Stimulated activated CD8-positive, alpha-beta memory T cell treated with anti-CD3 and anti-CD28 coated beads, Interleukin-15, amount 100 ng/mL, for 24 hours (primary cell): ENCODE measurements at regions not wholly inside any gene's neighbourhood (a gene's known extent, or its start where the extent isn't known, plus 50 kb on each side); places are given as distances from the start of the nearest gene placed in this dataset.

Experiments
- DNase-seq: peaks from one replicate; pipeline ENCODE4 v3.0.0-alpha.2; 2020; ENCODE audit warnings: low read depth

GRCh38 chr2:12207491-12207890, 461.1 kb downstream of the LPIN1 start:
- DNase-seq, result no peak

DNA sequence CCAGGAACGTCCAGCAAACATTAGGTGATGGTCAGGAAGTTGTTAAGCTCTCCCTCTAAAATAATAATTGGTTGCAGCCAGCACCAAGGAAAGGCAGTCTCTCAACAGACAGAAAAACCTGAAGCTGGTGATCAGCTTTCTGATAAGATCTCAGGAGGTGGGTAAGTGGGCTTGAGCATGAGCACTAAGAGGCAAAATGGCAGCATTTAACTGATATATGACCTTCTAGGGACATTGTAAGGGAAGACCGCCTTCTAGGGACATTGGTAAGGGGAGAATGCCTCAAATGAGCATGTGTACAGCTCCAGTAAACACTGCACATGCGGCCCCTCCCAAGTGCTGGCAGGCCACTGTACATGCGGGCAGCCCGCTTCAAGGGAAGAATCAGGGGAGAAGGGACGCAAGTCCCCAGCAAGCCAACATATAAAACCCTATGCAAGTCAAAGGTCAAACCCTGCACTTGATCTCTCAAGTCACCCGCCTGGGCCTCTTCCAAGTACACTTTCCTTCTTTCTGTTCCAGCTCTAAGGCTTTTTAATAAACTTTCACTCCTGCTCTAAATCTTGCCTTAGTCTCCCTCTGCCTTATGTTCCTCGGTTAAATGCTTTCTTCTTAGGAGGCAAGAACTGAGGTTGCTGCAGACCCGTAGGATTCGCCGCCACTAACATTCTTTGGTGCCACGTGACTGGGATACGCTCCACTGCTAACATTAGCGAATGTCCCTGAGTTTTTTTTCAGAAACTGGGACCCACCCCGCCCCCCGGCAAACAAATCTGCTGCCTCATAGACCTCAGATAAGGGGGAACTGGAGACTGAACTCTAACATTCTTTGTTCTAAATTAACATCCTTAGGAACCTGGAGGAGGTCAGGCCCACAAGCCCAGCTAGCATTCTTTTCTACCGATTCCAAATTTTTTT, 463.8 kb downstream of the LPIN1 start:
- no peak for DNase-seq

GRCh38 chr2:12211326-12212175, 465.1 kb downstream of the LPIN1 start:
- DNase-seq, result no peak

- DNase-seq, result no peak
Measured at GRCh38 chr2:12212841-12213597, 466.6 kb downstream of the LPIN1 start.

DNA sequence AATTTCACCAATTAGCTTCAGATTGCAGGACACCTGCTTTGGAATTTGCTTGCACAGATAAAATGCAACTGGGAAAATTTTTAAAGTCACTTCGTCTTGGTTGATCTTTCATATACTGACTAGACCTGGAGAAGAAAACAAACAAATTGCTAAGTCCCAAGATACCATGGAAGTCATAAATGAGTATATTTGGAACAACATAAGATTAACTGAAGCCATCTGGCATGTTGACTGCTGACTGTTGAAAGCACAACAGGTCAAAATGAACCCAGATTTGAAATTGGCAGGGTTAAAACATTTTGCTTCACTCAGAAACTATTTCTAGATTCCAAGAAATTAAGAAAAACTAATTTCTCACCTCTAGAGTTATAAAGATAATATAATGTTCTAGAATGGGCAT, 470.7 kb downstream of the LPIN1 start:
- DNase-seq, result no peak

DNA sequence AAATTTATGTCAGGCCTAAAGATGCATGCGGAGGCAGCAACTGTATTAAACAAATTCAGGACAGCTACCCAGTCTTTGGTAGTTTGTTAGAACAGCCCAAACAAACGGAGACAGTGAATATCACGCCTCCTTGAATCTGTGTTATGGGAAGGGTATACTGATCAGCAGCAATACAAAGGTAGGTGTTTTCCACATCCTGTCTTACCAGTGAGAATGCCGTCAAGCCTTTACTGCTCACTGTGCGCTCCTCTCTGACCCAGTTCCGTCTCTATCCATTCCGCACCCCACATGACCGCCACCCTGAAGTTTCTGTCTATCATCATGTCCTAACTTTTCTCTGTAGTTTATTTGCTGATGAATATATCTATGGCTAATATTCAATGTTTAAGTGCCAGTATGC, 473.3 kb downstream of the LPIN1 start:
- DNase-seq, result no peak

GRCh38 chr2:12221584-12221983, 475.2 kb downstream of the LPIN1 start:
- no peak for DNase-seq

- no peak for DNase-seq
Measured at GRCh38 chr2:12222554-12222953, 476.1 kb downstream of the LPIN1 start.

GRCh38 chr2:12223732-12224131, 477.3 kb downstream of the LPIN1 start:
- no peak for DNase-seq

- no peak for DNase-seq
Measured at GRCh38 chr2:12226653-12227052, 480.2 kb downstream of the LPIN1 start.

DNA sequence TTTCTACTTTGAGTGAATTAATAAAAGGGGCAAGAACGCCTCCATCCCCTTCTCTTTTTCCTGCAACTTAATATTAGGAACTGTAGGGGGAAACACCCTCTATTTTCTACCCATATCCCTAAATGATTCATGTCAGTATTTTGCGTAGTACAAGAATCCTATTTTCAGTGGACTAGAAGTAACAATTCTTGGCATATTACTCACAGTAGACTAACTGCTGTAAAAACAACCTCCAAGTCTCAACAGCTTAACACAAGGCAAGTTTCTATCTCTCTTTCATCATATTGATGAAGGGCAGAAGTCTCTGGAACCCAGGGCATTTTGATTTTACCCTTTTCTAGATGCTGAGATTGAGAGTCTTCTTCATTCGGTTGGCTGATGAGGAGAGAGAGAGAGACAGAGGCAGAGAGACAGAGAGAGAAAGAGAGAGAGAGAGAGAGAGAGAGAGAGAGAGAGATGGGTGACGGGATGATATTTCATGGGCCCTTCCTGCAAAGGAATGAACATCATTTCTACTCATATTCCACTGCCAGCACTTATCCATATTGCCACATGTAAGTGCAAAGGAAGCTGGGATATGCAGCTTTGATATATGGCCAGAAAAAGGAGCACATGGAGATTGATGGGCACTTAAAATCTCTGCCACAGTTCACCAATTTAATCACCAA, 481.6 kb downstream of the LPIN1 start:
- no peak for DNase-seq

DNA sequence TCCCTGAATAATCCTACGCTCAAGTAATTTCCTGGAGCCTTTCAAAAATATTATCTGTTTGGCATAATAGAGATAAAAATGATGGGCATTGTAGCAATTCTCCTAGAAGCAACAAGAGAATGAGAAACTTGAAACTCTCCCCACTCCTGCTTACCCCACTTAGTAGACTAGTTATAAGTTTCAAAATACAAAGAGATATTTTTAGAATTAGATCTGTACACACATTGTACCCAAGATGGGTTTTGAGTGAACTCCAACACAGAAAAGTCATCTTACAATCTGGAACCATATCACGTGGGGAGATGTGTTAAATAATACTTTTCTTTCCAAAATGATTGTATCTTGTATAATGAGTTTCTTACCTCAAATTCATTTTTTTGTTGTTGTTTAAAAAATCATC, 484.9 kb downstream of the LPIN1 start:
- DNase-seq, result no peak

DNA sequence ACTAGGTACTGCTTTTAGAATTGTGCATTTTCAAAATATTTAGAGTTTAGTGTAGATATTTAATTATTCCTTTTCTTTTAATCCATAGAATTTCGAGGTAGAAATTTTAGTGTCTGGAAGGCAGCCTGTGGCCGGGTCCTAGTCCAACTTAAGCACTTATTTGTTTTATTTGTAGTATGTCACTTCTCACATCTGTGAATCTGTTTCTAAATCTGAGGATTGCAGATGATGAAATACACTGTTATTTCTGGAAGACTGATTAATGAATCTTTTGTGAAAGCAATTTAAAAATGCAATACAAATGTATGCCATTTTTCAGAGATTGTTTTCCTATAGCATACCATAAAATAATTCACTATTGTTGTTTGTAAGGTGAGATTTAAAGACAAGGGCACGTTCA, 483.9 kb upstream of the TRIB2 start:
- DNase-seq, result no peak

GRCh38 chr2:12236136-12236844, 480.4 kb upstream of the TRIB2 start:
- DNase-seq, result no peak

DNA sequence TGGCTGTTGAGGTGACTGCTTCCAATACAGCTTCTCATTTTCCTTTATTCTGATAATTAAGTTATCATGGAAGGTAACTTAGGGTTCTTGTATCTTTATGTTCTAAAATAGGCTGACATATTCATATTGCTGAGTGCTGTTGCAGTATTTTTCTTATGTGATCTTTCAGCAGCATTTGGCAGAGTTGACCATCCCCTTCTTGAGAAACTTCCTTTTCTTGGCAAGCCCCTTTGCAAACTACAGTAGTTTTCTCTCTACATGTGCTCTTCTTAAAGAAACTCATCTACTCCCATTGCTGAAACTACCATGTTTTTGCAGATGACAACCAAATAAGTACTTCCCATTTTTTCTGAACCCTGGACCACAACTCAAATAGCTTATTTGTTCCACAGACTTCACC, 476.5 kb upstream of the TRIB2 start:
- DNase-seq, result no peak

GRCh38 chr2:12243381-12243780, 473.4 kb upstream of the TRIB2 start:
- DNase-seq, result no peak

DNA sequence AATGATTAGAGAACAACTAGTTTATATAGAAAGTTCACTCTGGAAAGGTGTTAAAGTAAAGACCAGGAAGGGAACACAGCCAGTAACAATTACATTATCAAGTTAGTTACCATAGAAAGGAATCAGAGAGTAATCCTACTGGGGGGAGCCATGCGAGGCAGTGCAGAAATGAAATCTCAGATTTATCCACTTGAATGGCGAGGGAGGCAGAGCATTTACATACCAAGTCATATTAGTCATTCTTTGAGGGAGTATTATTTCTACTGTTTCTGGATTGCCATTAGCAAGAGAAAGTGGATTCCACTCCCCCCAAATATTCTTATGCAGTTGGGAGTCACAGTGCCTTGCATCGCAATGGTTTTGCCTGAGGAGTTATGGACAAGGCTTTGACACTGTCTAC, 472.7 kb upstream of the TRIB2 start:
- no peak for DNase-seq

- no peak for DNase-seq
Measured at GRCh38 chr2:12251121-12251520, 465.6 kb upstream of the TRIB2 start.

DNA sequence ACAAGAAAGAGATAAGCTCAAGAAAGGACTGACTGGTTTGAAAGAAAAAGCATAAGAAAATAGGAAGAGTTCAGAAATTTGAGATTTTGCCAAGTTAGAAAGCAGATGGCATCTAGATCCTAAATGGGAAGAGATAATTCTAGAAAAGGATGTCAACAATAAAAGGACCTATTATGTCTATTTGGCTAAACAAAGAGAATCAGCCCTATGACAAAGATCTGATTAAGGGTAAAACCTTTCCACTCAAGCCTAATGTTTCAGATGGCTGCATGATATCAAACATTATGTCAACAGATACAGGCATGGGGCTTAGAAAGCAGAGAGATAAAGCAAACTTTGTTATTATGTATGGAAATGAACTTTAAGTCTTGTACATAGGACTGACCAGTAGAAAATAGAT, 465.0 kb upstream of the TRIB2 start:
- DNase-seq, result no peak

DNA sequence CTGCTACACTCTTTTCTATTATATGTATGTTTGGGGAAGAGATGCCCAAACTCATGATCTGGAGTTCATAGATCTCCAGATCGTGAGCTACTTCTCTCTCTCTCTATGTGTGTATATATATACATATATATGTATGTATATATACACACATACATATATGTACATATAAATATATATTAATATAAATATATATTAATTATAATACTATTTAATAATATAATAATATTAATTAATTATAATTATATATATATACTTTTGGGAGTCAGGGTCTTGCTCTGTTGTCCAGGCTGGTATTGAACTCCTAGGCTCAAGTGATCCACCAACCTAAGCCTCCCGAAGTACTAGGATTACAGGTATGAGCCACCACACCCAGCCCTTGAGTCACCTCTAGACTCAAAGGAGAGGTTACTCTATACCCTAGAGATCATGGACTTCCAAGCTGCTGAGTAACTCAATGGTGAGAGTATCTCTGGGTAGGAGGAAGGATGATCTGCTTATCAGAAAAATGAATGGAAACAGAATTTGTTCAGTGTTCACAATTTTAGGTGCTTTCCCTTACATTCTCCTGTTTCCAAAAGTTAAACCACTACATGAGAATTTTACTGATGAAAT, 463.5 kb upstream of the TRIB2 start:
- no peak for DNase-seq
